GM19351 (cell line): ENCODE measurements at regions not wholly inside any gene's neighbourhood (a gene's known extent, or its start where the extent isn't known, plus 50 kb on each side); places are given as distances from the start of the nearest gene placed in this dataset.
"Not testable (repeated sequence)": the region's sequence is repeated elsewhere in the genome, so short reads cannot be mapped to it uniquely, and the experiment has no call there.

Source experiments
- ATAC-seq: cut with Tn5 transposase; IDR thresholded peaks from one replicate; pipeline ENCODE4 v1.9.1; 2021; ENCODE audit warnings: mild to moderate bottlenecking, moderate library complexity; ENCODE audit not compliant: unreplicated experiment

GRCh38 chr15:44817797-44818196 is 81.5 kb downstream of the TRIM69 start:
- not testable (repeated sequence) for ATAC-seq

DNA sequence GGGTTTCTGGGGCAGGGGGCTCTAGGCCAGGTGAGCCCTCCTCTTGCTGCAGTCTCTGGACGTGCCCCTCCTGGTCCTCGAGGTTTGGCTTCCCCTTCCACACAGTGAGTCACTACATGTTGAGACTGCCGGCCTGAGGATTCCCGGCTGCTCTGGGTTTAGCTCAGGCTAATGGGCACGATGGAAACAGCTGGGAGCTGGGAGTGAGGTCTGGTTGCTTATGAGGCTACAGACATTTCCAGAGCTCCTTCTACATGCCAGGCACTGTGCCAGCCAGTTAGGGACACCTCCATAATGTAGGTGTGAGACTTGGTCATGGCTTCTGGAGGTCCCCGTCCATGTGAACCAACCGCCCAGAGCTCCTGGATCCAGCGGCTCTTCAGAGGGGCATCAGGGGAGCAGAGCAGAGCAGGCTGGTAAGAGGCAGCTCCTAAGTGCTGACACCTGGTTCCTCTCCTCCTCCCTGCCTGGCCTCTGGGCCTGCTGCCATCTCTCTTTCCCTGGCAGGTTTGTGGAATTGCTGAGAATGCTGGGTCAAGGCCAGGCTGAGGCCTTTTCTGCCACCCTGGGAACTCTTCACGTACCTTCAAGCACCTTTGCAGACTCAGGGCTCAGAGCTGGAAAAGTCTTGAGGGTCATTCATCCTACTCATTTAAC is 83.1 kb downstream of the TRIM69 start:
- ATAC-seq, result not testable (repeated sequence)

DNA sequence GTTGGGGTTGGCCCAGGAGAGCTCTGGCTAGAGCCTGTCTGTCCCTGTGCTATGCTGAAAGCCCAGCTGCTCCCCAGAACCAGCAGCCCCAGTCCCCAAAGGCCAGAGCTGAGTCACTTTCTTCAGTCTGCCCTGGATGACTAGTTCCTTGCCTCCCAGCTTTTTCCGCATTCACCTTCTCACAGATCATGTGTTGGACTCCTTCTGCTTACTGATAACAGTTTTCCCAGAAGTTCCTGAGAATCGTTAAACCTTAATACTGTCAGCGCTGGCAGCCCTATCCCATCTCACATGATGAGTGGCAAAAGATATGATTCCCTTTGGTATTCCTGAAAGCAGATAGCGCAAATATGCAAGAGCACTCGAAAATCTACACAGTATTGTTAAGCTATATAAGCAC is 84.2 kb downstream of the TRIM69 start:
- not testable (repeated sequence) for ATAC-seq

DNA sequence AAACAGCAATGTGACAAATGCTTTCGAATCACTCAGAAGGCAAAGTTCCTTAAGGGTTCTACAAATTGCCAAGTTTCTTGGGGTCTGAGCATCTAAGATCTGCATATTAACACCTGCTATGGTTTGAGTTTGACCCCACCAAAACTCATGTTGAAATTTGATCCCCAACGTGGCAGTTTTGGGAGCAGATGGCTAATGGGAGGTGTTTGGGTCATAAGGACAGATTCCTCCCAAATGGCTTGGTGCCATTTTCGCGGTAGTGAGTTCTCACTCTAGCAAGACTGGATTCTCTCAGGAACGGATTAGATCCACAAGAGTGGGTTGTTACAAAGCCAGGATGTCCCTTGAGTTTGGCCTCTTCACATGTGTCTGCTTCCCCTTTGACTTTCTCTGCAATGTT is 84.6 kb downstream of the TRIM69 start:
- not testable (repeated sequence) for ATAC-seq

DNA sequence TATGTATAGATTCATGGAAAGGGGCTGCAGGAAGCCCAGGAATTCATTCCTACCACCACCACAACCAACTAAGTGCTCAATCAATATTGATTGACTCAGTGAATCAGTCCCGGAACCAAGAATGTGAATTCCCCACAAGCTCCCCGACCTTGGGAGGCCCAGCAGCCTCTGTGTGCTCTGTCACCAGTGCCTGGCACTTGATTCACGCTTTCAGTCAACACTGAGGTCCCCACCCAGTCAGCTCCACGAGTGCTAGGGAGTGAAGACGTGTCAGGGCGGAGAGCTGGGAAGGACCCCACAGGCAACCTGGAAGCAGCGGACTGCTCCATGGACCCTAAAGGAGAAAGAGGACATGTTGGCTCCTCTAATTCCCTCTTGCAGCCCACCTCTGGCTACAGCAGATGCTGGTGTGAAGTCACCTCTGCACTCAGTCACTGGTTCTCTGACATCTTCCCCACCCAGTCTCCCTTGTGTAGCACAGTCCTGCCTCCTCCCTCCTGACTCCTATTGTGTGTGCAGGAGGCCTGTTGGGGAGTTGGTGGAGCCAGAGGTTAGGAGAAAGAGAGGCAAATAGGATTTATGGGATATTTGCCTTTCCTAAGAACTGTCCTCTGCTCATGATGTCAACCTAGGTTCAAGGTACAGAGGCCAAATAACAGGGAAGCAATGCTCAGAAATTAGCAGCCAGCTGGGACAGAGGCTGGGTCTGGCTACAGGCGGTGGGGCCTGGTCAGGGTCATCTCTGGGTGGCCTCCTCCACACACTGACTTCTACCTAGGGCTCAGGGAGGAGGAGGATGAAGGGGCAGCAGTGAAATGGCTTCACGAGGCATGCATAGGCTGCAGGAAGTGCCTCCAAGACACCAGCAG is 88.2 kb downstream of the TRIM69 start:
- not testable (repeated sequence) for ATAC-seq

DNA sequence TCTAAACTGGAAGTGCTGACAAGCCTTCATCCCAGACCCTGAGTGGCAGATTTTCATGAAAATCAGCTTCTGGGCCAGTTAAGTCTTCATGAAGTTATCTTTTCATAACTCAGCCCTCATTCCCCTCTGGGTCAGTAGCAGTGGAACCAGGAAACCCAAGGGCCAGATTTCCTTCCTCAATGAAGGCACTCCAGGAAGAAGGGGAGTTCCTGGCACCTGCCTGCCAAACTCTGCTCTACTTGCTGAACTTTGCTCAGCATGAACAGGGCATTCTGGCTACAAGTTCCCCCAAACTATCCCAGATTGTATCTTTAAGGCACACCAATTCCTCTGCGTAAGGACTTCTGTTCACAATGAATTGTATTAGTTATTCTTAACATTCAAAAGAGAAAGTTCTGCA is 90.3 kb downstream of the TRIM69 start:
- not testable (repeated sequence) for ATAC-seq

- not testable (repeated sequence) for ATAC-seq
Observed at GRCh38 chr15:44828229-44828914, 92.0 kb downstream of the TRIM69 start.

DNA sequence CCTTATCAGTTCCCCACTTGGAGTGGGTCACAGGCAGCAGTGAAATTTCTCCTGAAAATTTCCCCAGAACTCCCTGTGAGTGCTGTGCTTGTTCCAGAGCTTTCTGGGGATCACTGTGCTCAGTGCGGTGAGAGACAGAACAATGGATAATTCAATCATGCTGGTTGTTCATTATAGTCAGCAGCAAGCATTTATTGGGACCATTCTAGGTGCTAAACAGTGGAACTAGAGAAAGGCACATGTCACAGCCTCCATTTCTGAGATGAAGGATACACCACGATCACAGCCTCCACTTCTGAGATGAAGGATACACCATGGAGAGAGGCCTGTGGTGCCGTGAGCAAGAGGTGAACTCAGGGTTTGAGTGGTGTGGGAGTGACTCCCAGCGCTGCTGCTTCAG is 92.8 kb downstream of the TRIM69 start:
- not testable (repeated sequence) for ATAC-seq

DNA sequence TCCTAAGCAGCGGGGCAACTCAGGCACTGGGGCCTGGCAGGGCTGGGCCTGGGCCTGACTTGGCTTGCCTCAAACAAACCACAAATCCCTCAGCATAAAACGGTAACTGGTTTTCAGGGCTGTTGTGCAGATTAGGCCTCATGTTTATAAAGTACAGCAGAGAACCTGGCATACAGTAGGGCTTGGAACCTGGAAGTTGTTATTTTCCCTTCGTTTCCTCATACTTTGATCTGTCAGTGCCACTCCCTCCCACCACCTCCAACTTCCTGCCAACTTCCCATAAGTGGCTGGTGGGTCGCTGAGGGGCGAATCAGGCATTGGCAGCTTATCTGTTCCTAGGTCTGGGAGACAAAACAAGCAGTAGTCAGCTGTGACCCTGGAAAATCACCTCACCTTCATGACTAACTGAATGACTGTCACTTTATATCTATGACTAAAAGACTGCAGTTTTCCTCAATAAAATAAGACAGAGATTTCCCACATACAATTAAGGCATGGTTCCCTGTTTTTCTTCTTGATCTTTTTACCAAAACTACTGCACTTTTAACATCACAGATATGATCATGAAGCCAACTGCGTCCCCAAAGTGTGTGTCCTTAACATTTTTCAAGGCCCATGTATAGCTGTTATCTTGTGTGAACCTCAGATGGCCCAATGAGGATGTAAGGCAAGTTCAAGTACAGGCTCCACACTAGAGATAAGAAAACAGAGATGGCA is 94.5 kb downstream of the TRIM69 start:
- ATAC-seq, result not testable (repeated sequence)

GRCh38 chr15:44831409-44831741 is 95.0 kb downstream of the TRIM69 start:
- ATAC-seq, result not testable (repeated sequence)

DNA sequence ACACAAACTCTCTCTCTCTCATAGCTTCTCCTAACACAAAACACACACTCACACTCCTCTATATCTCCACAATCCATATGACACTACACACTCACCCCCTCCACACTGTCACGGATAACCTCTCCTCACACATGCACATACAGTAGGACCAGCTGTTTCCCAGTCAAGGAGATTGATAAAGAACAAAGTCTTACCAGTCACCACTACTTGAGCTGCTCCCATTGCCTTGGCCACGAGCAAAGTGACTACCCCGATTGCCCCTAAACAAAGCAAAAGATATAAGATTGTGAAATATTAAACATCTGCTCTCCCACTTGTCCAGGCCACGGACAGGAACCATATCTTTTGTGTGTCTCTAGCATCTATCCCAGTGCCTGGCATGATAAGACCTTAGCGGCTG is 95.8 kb downstream of the TRIM69 start:
- not testable (repeated sequence) for ATAC-seq

GRCh38 chr15:44833081-44833480 is 96.8 kb downstream of the TRIM69 start:
- not testable (repeated sequence) for ATAC-seq

DNA sequence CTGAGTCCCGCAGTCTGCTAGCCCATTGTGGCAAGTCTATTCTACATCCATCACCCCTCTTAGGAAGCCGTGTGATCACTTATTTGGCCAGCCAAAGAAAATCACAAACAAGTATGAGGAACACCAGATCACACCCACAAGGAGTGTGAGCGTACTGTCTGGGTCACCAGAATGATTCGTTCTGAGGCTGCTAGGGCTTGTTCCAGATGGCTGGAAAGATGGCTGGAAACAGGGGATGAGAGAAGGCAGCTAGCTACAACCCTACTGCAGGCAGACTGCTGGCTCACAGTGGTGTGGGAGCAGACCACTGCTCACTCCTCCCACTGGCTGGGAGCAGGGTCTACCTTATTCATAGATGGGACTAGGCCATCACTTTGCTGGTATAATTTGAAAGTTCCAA is 97.4 kb downstream of the TRIM69 start:
- ATAC-seq, result not testable (repeated sequence)

DNA sequence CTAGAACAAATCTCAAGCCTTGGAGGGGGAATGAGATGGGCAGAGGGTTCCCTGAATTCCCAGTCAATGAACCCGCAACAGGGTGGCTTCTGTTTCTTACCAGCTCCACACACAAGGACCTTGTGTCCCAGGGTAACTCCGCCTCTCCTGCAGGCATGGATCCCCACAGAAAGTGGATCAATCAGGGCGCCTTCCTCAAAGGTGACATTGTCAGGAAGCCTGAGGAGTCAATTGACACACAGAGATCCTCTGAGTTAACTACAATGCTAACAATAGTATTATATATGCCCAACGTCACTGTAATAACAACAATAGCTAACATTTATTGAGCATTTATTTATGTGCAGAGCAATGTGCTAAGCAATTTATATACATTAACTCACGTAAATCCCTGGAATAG is 98.8 kb downstream of the TRIM69 start:
- not testable (repeated sequence) for ATAC-seq

DNA sequence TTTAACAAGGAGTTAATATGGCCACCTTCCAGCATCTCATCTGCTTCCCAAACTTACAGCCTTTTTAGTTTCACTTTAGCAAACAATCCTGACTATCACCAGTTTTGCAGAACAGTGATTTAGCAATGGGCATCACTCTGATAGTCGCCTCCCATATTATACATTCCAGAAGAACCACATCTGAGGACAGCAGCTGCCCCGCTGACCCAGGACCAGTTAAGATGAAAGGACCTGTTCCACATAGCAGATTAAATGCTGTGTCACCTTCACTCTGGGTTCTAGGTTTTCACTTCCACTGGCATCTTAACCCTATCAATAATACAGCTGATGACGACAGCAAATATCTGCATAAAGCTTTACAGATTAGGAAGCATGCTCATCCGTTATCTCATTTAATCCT is 99.8 kb downstream of the TRIM69 start:
- no peak for ATAC-seq

DNA sequence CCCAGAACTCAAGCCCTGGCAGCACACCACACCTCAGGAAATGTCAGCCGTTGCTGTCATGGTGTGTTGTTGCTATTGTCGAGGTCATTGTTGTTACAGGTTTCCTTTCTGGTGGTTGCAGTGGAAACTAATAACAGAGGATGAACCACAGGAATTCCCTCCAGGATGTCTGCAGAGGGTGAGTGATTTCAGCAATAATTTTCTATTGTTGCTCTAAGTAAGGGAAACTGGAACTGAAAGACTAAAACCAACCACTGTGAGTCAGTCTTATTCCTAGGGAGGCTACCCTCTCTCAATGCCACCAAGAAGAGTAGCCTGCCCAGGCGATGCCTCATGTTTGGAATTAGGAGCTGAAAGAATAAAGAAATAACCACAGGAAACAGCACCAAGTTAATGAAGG is 102.6 kb downstream of the TRIM69 start:
- not testable (repeated sequence) for ATAC-seq

DNA sequence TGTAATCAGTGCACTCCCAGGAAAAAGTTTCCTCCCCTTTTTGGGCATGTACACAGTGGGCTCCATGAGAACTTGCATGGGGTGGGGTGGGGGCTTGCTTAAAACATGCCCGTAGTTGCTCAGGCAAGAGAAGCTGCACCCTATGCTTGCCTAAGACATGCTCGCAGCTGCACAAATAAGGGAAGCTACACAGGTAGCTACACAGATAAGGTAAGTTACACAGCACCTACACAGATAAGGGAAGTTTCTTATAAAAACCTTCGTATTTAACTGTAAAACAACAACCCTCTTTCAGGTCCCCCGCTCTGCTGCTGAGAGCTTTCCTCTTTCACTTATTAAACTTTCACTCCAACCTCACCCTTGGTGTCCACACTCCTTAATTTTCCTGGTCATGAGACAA is 105.4 kb downstream of the TRIM69 start:
- ATAC-seq, result not testable (repeated sequence)

DNA sequence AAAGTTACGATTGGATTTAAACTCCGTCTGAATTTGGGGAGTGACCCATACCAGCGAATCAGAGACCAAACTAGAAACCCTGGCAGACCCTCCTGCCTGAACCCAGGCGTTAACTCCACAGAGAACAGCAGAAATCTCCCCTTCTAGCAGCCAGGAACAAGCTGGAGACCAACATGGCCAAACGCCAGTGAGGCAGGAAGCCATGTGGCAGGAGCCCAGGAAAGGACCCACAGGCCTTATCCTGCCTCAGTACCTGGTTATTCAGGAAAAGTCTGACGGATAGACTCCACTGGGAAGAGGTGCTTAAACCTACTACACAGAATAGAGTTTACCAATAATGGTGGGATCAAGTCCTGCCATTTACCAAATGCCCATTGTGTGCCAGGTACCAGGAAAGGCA is 106.6 kb downstream of the TRIM69 start:
- not testable (repeated sequence) for ATAC-seq

DNA sequence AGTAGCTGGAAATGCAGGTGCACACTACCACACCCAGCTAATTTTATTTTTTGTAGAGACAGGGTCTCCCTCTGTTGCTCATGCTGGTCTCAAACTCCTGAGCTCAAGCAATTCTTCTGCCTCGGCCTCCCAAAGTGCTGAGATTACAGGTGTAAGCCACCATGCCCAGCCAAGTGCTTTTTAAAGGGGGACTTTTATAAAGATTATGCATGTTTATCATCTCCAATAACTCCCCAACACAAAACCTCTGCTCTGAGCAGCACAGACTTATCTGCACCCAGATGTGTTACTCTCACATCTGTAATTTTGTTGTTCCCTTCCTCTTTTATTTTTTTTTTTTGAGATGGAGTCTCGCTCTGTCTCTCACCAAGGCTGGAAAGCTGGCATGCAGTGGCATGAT is 108.6 kb downstream of the TRIM69 start:
- ATAC-seq, result not testable (repeated sequence)

DNA sequence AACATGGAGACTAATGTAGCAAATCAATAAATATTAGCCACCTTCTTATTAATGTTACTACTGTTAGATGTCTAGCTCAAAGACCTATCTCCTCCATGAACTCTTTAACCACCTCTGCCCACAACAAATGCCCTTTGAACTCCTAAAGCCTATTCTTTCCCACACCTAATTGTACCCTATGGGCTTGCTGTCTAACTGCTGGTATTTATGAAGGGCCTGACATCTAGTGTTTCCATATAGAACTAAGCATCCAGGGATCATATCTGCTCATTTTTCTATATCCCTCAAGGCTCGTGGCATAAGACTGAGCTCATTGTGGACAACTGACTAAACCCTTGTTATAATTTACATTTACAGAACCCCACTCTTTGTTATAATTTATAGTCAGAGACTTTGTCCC is 109.8 kb downstream of the TRIM69 start:
- not testable (repeated sequence) for ATAC-seq

GRCh38 chr15:44847555-44847954 is 108.9 kb upstream of the TERB2 start:
- ATAC-seq, result not testable (repeated sequence)
